Glomerular endothelial cell (primary cell): ENCODE measurements at regions not wholly inside any gene's neighbourhood (a gene's known extent, or its start where the extent isn't known, plus 50 kb on each side); places are given as distances from the start of the nearest gene placed in this dataset.

Experiments used
- DNase-seq: peaks from one replicate; pipeline ENCODE4 v3.0.0-alpha.2; 2011; ENCODE audit warnings: low read depth, low spot score; ENCODE audit errors: extremely low read depth

DNA sequence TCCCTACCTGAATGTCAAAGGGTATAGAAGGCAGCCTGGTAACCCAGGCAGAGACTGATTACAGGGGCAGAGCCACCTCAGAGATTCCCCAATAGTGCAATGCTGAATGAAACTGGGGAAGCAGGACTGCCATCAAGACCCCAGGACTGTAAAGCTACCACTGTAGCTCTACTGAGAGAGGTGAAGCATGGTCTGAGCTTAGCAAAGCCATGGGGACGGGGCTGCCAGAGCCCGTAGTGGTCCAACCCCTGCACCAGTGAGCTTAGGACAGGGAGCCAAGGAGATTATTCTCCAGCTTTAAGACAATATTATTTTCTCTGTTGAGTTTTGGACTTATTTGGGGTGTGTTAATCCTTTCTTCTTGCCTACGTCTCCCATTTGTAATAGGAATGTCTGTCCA, 679.3 kb upstream of the GRAMD2B start:
- DNase-seq, result no peak

DNA sequence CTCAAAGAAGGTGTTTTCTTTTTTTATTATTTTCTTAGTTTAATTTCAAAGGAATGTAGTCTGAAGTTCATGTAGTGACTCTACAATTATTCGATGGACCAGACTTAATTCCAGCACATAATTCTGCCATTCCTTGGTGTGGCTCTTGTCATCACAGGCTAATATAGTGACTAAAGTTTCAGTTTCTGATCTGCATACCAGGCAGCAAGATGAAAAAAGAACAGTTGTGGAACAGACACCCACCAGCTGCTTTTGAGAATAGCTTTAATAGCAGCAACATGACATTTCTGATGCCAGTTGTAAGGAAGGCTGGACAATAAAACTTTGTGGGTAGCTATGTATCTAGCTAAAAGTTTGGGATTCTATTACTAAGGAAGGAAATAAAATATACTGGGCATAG, 676.3 kb upstream of the GRAMD2B start:
- no peak for DNase-seq

DNA sequence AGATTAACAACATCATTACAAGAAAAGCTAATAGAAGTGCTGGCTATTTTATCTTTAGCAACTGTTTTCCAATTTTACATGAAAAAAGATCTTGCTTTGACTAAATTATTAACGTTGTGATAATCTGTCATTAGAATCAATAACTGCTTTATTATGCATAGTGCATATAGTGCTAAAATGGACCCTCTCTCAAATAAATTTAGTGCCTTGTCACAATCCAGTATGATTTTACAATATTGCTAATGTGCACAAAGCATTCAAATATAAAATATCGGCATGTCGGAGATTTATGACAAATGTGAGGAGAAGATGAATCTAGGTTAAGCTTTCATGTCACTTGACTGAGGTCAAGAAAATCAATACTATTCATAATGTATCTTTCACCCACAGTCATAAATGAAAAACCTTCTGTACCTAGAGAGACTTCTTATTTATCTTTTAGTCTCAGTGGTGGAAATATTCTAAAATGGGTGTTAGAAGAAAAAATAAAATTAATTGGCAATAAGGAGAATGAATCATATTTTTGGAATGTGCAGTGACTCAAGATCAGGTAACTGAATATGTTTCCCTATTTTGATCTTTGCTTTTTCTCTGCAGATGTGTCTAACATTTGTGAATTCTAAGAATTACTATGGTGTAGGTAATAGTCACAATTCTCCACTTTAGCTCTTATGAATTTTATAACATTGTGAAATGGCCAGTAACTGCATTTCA, 672.9 kb upstream of the GRAMD2B start:
- no peak for DNase-seq

DNA sequence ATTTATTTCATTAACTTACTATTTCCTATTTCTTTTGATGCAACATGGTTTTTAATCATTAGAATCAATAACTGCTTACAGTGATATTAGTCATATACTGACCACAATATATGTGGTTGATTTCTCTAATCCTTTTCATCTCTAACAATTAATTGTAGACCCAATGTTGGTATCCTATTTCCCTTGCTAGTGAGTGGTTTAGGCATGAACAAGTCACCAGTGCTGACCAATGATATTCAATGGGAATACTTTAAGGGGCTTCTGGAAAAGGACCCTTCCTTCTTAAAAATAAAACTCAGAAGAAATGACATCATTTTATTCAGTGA, 672.4 kb upstream of the GRAMD2B start:
- no peak for DNase-seq

DNA sequence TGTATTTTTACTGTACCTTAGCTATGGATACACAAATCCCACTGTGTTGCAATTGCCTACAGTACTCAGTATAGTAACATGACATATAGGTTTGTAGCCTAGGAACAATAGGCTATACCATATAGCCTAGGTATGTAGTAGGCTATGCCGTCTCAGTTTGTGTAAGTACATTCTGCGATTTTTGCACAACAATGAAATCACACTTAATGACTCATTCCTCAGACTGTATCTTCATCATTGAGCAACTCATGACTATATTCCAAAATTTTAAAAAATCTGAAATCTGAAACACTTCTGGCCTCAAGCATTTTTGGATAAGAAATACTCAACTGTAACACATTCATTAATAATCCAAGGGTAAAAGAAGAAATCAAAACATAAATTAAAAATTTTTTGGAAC, 666.8 kb upstream of the GRAMD2B start:
- DNase-seq, result no peak

DNA sequence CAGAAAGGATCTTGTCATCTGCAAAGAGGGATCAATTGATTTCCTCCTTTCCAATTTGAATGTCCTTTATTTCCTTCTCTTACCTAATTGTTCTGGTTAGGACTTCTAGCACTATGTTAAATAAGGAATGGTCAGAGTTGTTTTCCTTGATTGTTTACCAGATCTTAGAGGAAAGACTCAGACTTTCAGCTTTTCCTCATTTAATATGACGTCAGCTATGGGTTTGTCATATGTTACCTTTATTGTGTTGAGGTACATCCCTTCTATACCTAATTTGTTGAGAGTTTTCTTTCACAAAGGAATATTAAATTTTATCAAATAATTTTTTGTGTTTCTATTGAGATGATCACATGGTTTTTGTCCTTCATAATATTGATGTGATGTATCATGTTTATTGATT, 656.5 kb upstream of the GRAMD2B start:
- DNase-seq, result no peak

DNA sequence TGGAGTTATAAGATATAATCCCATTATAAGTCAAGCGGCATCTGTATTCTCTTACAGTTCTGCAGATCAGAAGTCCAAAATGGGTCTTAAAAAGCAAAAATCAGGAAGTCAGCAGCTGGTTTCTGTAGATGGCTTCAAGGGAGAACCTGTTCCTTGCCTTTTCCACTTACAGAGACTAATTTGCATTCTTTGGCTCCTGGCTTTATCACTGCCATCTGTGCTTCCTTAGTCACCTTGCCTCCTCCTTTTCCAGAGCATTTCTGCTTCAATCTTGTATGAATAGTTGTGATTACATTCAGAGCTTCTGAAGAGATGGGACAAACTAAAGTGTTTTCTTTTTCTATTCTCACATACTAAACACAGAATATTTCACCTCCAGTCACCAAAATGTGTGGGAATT, 647.3 kb upstream of the GRAMD2B start:
- no peak for DNase-seq

DNA sequence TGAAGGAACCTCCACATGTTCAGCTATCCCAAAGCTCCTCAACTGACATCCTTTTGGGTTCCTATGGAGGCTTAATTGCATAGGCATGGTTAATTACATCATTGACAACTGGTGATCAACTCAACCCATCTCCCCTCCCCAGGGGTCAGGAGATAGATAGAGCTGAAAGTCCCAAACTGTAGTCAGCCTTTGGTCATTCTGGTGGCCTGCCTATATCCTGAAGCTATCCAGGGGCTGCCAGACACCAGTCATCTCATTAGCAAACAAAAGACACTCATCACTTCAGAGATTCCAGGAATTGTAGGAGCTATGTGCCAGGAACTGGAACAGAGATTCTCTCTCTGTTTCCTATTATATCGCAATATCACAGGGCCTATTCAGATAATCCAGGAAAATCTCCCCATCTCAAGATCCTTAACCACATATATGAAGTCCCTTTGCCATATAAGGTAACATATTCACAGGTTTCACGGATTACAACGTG, 646.5 kb upstream of the GRAMD2B start:
- no peak for DNase-seq

DNA sequence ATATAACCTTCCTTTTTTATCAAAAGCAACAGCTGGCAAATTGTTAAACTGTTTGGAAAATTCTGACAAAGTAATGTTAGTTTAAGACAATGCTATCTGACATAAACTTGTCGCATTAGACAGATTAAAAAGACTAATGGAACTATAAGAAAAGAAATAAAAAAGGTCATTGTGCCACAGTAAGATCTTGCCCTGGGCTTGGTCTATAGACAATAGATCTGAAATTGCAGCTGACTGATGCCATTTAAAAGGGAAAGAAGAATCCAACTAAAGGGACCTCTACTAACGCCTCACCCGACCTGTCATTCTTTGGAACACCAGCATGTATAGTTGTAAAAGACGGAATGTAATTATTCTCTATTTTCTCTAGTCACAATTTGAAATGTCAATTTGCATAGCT, 644.4 kb upstream of the GRAMD2B start:
- DNase-seq, result no peak

DNA sequence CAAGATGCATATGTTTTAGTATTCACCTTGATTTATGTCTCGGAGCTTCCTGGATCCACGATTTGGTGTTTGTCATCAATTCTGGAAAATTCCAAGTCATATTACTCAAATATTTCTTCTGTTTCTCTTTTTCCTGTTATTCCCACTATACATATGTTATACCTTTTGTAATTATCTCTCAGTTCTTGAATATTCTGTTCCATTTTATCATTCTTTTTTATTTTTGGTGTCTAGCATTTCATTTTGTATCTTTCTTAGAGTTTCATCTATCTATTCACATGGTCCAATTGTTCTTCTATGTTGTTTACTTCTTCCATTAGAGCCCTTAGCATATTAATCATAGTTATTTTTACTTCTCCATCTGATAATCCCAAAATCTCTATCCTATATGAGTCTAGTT, 637.8 kb upstream of the GRAMD2B start:
- DNase-seq, result no peak

DNA sequence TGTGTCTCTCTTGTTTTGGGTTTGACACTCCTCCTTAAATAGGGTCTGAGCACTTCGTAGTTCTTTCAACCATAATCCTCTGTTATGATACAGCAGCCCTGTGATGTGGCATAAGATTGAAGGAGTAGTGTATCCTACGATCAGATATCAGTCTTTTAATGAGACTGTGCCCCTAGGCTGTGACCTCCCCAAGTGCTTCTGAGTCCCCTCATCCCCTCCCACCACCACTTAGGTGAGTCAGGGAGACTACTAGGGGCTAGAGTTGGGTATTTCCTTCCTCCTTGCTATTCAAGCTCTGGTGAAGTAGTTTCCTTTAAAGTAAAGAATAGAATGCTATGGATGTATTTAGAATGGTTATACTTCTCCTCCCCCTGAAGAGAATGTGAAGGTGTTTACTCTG, 637.2 kb upstream of the GRAMD2B start:
- no peak for DNase-seq

DNA sequence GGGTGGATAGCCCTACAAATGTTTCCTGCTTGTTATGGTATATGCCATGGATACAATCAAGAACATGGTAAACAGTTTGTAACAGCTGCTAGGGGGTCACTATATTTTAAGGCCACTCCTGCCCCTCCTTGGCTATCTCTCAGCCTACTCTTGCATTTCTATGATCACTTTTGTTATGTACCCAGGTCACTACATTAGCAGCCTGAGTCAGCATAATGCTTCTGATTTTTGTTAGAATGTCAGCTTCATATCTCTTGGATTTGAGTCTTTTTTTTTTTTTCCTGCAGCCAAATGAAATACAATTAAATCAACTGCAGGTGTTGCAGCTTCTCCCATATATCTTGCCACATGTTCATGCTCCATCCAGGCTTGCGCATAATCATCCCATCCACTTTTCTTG, 629.7 kb upstream of the GRAMD2B start:
- no peak for DNase-seq

DNA sequence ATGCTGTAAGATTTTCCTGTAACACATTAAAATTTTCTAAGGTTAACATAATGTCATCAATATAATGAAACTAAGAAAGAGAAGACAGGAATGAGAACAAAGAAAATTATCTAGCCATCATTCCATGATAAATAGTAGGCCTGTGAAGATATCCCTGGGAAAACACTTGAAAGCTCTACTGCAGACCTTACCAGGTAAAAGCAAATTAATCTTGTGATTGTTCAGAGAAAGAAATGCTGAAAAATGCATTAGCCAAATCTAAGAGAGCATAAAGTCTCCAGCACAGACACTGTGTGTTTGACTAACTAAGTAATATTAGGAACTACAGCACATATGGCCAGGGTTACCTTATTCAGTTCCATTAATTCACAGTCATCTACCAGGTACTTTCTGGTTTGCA, 628.3 kb upstream of the GRAMD2B start:
- DNase-seq, result no peak

DNA sequence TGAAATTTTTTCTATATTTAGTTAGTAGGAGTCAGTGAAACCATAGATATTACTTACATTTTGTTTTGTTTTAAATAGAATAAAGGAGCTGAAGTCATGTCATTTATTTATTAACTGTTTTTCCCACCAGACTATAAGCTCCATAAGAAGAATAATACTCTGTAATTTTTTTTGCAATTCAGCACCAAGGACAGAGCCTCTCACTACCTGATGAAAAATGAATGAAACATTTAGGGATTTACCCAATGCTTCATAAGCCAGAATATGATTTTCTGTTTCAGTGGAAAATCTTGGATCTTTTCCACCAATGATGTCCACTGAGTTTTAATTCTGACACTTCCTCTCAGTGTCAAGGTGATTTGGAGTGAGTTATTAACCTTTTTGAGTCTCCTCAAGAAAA, 624.9 kb upstream of the GRAMD2B start:
- peak; percentile 16 for DNase-seq

DNA sequence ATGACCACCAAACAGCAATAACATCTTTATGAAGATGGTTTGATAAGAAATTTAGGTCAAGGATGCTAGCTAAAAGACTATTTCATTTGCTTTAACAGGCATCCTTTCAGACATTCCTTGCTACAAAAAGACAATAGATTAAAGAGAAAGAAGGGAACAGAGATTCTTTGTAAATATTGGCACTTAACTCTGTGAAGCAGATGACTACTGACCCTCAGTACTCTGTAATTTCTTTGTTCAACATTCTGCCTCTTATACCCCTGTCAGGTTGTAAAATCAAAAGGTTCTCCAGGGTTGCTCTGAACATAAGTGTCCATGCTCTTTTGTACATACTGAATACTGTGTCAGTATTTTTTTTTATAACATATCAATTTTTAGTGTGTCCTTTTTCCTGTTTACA, 610.6 kb upstream of the GRAMD2B start:
- DNase-seq, result no peak

DNA sequence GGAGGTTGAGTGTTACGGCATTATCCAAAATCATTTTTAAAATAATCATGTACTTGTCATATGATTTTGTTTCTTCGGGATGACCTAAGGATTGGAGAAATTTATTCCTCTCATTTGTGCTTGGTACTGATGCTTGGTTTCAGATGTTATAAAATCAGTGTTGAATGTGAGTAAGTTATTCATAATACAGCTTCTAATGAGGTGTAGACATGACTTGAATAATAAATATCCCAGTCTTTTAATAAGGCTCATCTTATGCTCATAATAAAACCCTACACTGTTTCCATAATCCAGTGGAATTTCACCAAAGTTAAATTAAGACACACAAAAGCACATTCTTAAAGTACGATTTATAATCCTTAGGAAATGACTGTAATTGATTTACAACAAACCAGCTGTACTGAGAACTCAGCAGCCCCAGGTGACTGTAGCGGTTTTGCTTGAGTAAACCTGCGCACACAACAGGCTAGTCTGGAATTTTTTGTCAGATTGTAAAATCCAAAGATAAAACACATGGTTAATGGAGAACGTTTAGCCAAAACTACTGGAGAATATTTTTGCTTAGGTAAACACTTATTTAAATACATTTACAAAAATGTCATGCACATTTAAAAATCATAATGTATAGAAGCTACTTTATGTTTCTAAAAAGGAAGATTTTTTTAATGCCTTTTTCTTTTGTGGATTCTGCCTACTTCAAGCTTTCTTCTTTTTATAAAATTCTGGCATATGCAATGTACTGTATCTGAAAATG, 609.8 kb upstream of the GRAMD2B start:
- DNase-seq, result no peak

DNA sequence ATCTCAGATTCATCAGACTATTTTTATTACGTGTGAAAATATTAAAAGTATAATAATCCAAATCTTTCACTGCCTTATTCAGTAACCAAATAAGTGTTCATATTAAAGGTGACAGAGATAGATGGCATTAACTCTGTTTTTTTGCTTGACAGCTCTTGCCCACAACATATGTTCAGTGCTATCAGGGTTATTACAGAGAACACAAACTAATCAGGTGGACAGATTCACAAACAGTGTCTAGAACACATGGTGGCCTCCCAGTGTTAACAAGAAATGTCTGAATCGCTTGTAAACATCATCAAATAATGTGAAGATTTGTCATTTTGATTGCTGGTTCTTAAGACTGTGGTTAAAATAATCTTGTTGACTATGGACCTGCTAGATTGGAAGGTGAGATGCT, 609.1 kb upstream of the GRAMD2B start:
- no peak for DNase-seq

DNA sequence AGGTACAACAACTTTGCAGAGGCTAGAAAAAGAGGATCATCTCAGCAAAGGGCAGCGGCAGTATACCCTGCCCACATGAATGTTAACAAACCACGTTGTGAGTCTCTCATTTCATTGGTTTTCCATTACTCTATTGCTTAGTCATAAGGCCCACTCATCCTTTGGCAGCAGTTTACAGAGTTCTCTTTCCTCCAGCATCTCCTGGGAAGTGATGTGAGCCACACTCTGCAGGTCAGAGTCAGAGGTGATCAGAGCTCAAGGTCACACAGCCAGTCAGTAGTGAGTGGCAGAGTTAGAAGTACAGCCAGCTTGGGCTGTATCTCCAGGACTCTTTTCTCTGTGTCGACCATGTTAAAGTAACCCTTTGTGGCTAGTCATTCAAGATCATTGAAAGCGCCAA, 599.6 kb upstream of the GRAMD2B start:
- DNase-seq, result no peak

DNA sequence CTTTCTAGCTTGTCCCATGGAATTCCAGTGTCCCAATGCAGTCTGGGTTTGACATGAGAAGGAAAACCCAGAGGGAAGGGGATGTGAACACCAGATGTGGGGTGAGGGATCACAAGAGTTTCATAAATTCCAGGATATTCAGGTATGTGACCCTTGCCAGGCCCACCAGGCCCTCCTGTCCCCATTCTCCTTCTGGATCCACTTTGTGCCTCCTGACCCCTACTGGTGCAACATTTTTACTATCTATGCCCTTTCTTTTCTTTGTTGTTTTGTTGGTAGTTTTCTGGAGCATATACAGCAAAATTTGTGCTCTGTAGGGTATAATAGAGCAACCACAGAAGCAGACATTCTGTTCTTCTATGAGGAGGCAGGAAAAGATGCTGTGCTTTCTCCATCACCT, 597.0 kb upstream of the GRAMD2B start:
- no peak for DNase-seq

DNA sequence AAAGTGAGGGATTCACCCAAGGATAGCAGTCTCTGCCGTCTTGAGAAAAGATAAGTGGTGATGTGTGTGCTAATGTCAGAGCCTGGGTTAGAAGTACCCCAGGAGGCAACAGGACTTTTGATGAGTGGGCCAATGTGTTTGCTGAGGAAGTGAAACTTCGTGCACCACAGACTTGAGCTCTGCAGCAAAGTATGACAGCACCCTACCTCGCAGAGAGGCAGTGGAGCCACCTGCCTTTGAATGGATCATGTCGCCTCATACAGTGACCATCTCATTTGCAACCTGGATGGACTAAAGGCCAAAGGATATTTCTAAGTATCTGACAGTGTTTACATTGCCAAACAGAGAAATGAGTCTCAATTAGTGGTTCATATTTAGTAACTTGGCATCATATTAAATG, 593.9 kb upstream of the GRAMD2B start:
- DNase-seq, result no peak

DNA sequence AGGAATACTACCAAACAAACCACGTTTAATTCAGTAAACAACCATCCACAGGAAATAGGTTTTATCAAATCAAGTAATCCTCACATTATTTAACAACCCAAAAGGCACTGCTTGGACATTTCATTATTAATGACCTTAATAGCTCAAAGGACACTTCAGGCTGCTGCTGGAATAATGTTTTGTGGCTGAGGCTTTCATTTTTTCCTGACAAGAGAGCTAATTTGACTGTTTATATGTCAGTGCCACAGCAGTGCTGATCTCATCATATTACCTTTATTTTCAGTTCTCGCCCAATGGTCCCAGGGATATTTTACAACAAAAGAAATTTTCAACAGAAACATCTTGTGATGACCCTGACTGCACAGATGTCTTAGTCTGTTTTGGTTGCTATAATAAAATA, 589.8 kb upstream of the GRAMD2B start:
- no peak for DNase-seq

DNA sequence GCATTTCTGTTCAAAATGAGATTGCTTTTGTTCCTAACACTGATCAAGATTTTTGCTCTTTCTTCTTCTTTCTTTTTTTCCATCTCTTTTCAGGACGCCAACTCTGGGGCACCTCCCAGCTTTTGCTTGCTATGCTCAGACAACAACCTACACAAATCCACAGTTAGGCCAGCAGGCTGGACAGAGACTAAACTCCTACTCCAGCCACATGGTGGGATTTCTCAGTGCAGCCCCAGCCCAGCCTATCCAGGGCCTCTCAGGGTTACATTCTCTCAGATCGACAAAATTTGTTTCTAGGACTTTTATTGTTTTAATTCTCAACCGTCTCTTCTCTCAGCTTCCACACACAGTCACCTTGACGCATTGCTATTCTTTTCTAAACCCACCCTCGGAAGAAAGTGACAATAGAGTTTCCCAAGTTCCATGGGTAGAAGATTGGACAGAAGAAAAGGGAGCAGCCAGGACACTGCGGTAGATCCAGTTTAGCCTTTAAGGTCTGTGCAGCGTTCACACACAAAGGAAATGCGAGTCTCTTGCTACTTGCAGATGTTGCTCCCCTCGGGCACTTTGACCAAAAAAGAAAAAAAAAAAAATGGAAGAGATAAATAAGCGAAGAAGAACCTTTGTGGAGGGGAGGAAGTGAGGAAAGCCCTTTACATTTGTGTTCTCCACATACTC, 588.6 kb upstream of the GRAMD2B start:
- DNase-seq, result no peak
